Colon (tissue), 2 donors: ENCODE measurements at regions not wholly inside any gene's neighbourhood (a gene's known extent, or its start where the extent isn't known, plus 50 kb on each side); places are given as distances from the start of the nearest gene placed in this dataset.
"Not testable (repeated sequence)": the region's sequence is repeated elsewhere in the genome, so short reads cannot be mapped to it uniquely, and the experiment has no call there.

ENCODE experiments used
- FAIRE-seq: peaks from 2 replicates; lab custom pipeline; 2012; peaks lifted over from hg19 to GRCh38; lab: Jason Lieb, UNC
- donor health status: control.
- donor health status: control.

DNA sequence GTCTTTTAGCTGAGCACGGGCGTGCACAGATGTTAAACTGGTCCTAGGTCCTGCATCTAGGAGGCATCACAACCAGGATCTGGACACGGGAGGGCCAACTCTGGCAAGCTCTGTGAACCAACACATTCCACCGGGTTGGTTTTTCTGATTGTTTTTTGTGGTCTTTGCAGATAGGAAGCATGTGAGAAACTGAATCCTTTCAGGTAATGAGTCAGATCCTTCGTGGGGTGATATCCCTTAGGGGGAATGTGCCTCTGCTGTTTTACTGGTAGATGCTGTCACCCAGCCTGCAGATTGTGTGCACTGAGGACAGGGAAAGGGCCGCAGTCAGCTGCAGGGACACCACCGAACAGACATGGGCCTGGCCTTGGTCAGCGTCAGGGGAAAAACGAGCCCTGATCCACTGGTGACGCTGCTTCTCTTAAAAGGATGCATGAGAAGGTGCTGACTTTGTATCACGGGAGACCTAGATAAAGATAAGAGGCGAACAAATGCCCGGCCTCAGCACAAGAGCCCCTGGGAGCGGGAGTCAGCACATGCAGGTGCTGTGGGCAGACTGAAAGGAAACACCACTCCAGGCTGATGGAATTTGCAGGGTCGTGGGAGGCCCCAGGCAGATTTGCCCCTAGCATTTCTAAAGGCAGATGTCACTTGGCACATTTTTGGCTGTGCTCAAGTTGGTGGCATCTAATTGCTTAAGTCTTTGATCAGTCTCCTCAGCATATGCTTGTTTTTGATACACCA, 51.1 kb downstream of the DOP1B start:
- FAIRE-seq: no peak

DNA sequence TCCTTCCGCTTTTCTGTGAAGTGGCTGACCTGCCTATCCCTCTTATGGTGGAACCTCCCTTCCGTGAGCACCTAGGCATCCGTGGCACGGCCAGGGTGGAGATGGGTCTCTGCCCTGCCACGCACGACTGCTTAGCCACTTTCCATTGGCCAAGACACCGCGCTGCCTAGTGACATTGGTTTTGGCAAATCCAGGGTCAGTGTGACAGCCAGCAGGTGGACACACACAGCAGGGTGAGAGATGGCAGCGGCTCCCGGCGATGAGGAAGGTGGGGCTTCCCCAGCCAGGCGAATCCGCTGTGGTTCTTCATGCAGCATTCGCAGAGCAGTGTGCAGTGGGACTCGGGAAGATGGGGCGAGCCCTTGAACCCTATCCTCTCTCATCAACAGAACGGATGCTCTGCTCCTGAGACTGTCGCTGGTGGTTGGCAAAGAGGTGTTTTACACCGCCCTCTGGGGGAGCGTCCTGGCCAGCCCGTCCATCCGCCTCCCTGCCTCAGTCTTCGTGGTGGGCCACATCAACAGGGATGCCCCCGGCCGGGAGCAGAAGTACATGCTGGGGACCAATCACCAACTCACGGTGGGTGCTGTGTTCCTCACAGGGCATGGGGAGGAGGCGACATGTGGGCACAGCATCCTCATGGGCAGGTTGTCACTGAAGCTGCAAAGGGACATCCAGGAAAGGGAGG, 51.8 kb downstream of the DOP1B start:
- no peak for FAIRE-seq

DNA sequence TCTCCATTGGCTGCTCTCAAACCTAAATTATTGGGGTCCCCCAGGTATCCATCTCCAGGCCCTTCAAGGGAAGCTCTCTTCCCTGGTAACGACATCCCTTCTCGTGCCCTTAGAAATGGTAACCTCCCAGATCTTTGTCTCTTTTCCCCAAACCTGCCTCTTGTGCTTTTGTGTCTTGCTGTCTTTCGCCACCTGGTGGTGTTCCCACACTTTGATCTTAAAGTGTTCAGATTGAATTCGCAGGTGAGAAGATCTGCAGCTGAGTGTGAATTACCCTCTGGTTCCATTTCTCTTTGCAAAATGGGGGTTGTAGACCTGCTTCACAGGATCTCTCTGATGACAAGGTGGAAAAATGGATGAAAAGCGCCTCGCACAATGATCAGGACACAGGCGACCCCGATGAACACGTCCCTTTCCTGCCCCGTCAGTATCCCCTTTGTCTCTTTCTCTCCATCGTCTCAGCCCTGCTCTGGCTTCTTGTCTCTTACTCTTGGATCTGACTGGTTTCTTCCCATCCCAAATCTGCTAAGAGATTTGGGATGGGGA, 53.1 kb downstream of the DOP1B start:
- FAIRE-seq: no peak

DNA sequence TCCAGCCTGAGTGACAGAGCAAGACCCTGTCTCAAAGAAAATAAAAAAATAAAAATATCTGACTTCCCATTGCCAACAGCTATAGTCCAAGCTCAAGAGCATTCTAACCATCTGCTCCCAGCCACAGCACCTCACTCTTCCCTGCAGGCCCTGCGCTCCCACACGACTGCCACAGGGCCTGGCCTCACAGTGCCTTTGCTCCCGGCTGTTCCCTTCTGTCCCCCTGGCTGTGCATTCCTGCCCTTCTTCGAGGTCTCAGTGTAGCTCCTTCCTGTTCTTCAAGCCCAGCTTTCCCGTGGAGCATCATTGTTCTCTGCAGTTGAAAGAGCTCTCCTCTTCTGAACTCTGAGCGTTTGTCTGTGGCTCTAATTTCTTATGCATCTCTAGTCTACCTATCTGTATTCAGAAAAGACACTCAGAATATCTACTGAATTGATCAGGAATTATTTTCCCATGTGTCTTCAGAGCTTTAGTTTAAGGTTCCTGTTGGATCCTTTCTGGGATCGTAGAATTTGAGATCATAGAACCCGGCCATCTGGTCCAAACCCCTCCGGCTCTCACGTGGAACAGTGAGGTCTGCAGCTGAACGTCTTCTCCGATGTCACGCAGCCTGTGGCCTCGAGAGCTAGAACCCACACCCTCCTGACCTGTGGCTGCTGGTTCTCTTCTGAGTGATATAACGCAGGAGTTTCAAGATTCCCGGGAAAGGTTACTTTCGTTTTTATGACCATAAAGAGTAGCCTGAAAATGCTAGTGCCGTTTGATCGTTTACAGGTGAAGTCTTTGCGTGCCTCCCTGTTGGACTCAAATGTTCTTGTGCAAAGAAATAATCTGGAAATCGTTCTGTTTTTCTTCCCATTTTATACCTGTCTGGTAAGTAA, 54.4 kb downstream of the DOP1B start:
- no peak for FAIRE-seq

DNA sequence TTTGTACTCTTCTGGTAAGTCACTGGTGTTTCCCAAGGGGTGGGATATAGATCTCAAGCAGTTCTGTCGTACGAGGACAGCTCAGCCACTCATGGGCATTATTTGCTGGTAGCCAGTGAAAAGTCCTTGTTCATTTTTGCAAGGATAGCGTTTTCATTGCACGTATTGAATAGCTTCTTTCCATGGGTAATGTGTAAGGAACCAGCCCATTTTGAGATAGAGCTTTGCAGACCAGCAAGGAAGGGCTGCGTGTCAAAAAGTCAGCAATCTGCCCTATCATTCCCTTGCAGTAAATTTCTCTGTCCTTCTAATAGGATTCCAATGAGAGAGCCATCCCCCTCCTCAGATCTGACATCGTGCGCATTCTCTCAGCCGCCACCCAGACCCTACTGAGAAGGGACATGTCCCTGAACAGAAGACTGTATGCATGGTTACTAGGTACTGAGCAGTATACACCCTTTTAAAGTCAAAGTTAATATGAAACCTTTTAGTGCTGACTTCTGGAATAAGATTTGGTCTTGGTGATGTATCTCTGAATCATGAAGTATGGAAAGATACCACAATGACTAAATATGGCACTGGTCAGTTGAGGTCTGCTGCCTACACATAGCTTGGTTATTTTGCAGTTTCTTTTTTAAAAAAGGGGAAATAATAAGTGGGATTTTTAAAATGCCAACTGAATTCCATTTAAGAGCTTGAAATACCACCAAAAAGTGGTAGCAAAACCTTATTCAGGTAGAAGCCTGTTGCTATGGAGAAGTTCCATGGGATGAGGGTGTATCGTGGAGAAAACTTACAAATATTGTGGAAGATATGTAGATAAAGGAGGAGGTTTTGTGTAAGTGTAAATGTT, 55.3 kb downstream of the DOP1B start:
- no peak for FAIRE-seq

DNA sequence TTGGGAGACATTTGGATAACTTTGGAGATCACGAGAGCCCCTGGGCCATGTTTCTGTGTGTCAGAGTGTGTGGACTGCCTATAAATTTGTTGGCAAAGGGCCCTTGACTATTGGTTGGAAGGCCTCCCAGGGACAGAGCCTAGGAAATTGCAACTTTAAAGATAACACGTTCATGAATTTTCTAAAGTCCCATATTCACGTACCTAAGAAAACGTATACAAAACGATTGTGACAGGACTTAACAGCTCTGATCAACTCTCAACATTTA, 55.8 kb downstream of the DOP1B start:
- no peak for FAIRE-seq

DNA sequence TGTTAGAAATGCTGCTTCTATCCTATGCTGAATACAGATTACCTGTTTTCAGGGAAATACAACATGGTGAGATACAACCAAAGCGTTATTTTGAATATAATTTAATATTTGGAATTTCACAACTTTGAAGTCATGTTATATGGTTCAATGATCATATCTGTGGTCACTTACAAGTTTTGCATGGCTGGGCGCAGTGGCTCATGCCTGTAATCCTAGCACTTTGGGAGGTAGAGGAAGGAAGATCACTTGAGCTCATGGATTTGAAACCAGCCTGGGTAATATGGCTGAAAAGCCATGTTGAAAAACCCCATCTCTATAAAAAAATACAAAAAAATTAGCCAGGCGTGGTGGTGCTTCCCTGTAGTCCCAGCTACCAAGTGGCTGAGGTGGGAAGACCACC, 57.9 kb downstream of the DOP1B start:
- no peak for FAIRE-seq

DNA sequence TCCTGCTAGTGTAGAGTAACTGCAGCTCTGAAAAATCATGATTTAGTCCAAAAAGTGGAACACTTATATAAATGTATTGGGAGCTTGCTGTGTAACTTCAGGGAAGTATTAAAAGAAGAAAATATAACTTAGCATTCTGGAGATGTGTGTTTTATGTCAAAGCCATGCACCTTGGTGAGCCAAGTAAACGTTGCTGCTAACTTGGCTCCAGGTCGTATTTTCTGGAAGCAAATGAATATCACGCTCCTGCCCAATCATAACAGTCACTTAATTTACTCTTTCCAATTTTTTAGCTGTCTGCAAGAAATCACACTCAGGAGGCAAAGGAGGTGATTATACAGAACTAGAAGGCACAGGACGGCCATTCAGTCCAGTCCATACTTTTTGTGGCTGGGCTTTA, 61.1 kb downstream of the DOP1B start:
- no peak for FAIRE-seq

DNA sequence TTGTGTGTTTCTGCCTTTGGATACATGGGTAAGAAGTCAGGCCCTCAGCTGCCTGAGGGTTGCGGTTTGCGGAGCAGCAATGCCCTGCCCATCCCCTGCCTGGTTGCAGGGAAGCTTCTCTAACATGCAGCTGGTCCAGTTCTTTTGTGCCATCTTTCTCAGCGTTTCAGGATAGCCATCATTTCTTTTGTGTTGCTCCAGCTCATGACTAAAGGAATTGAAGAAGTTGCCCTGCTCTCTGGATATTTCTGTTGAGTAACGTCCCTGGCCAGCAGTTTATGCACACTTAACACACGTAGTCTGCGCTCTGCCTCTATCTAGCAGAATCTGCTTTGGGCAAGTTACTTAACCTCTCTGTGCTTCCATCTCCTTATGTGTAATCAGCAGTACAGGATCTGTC, 62.1 kb downstream of the DOP1B start:
- no peak for FAIRE-seq

DNA sequence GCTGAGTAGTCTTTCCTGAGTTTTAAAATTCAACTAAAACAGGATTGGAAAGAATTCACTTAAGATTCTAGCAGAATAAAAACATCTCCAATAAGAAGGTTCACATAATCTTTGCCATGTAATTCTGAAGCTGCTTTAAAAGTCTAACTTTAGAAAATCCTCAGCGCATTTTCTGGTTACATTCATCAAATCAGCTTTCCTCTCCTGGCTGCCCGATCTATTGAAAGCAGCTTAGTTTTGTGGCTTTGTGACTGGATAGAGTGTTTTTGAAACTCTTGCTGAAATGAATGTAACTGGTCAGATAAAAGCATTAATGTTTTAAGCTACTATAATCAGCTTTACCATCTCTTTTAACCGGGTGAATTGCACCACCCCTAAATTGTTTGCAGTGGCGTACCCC, 66.8 kb downstream of the DOP1B start:
- no peak for FAIRE-seq

DNA sequence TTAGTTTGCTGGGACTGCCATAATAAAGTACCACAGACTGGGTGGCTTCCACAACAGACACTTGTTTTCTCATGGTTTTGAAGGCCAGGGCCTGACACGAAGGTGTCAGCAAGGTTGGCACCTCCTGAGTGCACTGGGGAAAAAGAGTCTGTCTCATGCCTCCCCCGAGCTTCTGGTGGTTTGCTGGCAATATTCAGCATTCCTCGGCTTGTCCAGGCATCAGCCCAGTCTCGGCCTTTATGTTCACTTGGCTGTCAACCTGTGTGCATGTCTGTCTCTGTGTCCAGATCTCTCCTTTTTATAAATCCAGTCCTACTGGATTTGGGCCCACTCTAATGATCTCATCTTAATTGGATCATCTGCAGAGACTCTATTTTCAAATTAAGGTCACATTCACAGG, 72.6 kb downstream of the DOP1B start:
- FAIRE-seq: no peak

DNA sequence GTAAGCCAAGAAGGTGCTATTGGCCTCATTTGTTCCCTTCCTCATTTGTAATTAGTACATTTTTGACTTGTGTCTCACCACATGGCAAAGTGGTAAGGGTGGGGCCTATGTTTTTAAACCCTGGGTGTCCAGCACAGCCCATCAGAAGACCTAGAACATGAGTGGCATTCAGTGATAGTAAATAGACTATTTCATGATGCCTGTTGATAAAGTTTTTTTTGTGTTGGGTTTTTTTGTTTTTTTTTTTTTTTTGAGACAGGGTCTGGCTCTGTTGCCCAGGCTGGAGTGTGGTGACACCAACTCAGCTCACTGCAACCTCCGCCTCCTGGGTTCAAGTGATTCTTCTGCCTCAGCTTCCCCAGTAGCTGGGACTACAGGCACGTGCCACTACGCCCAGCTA, 74.8 kb downstream of the DOP1B start:
- FAIRE-seq: not testable (repeated sequence)

DNA sequence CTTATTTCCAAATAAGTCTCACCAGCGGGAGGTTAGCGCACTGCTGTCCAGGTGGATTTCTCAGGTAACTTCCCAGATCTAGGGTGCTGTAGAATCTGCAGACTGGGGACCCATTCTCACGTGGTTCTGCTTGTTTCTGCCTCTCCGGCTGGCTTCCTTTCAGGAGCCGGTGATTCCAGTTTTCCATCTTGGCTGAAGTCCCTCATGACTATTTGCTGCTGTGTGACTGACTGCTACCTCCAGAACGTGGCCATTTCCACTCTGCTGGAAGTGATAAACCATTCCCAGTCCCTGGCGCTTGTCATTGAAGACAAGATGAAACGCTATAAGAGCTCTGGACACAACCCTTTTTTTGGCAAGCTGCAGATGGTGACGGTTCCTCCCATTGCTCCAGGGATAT, 76.0 kb downstream of the DOP1B start:
- FAIRE-seq: no peak

DNA sequence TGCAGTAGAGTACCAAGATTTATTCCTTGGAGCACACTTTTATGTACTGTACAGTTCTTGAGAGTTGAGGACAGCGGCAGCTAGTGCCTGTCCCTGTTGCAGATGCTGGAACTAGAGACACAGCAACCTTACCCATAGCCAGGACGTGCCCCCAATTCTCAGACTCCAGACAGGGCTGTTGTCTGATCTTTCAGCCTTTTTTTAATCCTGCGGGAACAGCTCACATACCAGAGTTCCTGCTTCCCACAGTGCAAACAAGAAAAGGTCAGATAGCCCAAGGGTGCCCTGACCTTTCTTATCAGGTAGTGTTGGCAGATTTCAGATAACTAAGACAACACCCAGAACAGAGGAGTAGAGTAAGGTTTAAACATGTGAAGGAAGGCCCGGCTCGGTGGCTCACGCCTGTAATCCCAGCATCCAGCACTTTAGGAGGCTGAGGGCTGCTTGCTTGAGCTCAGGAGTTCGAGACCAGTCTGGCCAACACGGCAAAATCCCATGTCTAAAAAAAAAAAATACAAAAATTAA, 78.5 kb downstream of the DOP1B start:
- FAIRE-seq: no peak

DNA sequence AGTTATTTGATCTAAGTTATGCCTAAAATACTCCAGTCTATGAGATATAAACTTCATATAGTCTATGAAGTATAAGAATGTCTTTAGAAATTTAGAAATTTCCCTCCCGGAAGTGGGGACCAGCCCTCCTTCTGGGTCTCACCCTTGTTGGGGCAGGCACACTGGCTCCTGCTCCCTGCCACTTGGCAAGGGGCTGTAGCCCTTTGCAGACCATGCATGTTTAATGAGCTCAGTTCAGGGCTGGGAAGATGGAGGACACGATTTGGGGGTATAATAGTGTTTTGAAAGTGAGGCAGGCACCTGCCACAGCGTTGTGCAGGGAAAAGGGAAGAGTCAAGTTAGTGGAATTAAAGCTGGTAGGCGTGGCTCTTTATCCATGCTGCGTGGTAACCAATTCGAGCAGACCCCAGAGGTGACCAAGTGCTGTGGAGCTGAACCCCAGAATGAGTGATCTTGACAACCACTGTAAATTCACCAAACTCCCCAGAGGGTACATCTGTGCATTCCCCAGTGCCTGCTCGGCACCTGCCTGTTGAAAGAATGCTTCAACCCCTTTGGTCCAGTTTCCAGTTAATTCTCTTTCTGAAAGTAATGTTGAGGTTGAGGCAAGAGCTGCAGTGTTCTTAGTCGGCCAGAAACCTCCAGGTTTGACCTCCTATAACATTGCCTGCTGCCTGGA, 79.6 kb downstream of the DOP1B start:
- no peak for FAIRE-seq

DNA sequence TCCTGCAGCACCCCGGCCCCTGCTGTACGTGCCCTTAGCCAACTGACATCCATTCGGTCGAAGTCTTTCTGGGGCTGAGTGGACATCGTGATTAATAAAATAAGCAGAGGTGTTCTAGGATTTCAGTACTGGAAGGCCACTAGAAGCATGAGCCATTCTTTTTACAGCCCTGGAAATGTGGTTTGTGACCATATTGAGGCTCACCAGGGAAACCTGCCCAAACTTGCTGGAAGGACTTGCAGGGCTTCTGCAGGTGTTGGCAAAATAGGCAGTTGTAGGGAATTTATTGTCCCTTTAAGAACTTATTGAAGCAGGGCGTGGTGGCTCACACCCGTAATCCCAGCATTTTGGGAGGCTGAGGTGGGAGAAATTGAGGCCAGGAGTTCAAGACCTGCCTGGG, 80.8 kb downstream of the DOP1B start:
- no peak for FAIRE-seq

DNA sequence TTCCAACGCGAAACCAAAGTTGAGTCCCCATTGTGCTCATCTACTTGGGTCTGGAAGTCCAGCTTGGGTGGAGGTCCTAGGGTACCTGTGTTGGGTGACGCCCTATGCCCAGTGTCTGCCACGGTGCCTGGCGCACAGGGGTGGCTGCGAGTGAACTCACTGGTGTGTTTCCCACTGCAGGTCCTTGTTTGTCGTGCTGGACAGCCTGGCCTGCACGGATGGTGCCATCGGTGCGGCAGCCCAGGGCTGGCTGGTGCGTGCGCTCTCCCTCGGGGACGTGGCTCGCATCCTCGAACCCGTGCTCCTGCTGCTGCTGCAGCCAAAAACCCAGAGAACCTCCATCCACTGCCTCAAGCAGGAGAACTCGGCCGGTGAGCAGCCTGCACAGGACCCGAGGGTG, 80.4 kb upstream of the MORC3 start:
- FAIRE-seq: no peak

DNA sequence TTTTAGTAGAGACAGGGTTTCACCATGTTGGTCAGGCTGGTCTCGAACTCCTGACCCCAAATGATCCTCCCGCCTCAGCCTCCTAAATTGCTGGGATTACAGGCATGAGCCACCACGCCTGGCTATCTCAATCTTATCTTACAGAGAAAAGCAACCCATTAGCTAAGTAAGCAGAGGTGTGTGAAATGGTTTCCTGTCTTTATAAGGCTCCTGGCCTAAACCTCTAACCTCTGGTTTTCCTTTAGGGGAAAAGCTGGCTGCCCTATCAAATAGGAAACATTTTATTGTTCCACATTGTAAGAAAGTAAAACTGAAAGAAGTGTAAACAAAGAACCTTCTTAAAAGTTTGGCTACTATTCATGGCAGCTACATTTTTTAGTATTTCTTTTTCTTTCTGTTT, 78.3 kb upstream of the MORC3 start:
- FAIRE-seq: no peak

DNA sequence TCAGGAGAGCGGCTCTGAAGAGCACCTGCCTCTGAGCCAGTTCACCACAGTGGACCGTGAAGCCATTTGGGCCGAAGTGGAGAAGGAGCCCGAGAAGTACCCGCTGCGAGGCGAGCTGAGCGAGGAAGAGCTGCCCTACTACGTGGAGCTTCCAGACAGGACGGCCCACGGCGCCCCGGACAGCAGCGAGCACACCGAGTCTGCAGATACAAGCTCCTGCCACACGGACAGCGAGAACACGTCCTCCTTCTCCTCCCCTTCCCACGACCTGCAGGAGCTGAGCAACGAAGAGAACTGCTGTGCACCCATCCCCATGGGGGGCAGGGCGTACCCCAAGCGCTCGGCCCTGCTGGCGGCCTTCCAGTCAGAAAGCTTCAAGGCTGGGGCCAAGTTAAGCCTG, 74.9 kb upstream of the MORC3 start:
- FAIRE-seq: no peak

DNA sequence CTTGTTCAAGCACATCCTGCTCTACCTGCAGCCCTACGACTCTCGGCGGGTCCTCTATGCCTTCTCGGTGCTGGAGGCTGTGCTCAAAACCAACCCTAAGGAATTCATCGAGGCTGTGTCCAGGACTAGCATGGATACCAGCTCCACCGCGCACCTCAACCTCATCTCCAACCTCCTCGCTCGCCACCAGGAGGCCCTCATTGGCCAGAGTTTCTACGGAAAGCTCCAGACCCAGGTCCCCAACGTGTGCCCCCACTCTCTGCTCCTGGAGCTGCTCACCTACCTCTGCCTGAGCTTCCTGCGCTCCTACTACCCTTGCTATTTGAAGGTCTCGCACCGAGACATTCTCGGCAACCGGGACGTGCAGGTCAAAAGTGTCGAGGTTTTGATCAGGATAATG, 74.3 kb upstream of the MORC3 start:
- no peak for FAIRE-seq

DNA sequence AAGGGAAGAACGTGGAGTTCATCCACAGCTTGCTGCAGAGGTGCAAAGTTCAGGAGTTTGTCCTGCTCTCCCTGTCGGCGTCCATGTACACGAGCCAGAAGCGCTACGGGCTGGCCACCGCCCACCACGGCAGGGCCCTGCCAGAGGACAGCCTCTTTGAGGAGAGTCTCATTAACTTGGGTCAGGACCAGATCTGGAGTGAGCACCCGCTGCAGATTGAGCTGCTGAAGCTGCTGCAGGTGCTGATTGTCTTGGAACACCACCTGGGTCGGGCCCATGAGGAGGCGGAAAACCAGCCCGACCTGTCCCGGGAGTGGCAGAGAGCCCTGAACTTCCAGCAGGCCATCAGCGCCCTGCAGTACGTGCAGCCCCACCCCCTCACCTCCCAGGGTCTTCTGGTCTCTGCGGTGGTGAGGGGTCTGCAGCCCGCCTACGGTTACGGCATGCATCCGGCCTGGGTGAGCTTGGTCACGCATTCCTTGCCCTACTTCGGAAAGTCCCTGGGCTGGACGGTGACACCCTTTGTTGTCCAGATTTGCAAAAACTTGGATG, 73.8 kb upstream of the MORC3 start:
- no peak for FAIRE-seq
